ENCODE measurements at regions not wholly inside any gene's neighbourhood (a gene's known extent, or its start where the extent isn't known, plus 50 kb on each side); places are given as distances from the start of the nearest gene placed in this dataset.
"Not testable (repeated sequence)": the region's sequence is repeated elsewhere in the genome, so short reads cannot be mapped to it uniquely, and the experiment has no call there.

DNA sequence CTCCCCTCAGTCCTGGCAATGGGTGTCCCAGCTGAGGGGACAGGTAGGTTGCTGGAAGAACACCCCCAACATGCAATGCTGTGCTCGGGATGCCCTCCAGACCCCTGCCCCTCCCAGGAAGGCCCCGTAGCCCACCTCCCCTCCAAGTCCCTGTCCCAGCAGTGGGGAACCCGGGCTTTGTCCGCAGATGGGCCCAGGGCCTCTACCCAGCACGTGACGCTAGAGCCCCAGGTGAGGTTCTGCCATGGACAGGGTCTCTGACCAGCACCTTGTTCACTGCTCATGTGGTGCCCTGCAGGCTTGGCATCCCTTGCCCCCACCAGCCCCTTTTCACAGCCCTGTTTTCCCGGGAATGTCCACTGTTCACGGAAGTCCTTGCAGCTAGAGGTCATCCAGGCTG, 220.0 kb upstream of the SGCG start:
- DNase-seq = no peak

DNA sequence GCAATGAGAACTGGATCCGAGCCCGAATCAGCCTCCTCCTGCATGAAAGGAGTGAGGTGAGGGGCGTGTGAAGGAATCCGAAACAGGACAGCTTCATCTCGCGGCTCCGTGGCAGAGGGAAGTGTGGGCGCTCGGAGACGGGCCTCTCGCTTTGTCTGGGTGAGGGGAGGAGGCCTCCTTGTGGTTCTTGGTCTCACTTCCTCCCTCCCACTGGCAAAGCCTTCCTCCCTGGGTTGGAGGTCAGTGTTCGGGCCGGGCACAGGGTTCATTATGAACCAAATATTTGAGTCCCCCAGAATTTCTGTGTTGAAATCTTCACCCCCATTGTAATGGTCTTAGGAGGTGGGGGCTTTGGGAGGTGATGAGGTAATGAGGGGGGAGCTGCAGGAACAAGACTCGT, 219.4 kb upstream of the SGCG start:
- not testable (repeated sequence) for DNase-seq

DNA sequence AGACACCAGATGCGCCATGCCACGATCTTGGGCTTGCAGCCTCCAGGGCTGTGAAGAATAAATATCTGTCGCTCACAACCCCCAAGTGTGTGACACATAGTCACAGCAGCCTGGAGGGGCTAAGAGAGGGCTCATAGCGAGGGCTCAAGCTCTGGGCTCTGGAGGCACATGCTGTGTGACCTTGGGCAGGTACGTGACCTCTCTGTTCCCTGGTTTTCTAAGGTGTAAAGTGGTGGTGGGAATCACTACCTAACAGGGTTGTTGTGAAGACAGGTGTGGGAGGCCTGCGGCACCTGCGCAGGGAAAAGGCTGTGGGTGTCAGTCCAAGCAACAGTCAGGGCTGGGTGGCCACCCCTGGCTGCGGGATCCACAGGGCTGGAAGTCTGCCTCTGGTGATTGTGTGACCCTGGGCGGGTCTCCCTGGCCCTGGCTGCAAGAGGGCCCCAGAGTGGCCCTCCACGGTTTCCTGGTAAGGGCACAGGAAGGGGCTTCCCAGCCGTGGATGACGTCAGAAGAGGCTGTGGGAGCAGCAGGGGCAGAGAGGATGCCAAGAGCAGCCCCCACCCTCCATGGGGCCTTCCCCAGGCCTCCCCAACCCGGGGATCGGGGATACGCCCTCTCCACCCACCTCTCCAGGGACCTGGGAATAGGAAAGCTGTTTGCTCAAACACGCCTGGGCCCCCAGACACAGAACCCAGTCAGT, 218.8 kb upstream of the SGCG start:
- DNase-seq = no peak

DNA sequence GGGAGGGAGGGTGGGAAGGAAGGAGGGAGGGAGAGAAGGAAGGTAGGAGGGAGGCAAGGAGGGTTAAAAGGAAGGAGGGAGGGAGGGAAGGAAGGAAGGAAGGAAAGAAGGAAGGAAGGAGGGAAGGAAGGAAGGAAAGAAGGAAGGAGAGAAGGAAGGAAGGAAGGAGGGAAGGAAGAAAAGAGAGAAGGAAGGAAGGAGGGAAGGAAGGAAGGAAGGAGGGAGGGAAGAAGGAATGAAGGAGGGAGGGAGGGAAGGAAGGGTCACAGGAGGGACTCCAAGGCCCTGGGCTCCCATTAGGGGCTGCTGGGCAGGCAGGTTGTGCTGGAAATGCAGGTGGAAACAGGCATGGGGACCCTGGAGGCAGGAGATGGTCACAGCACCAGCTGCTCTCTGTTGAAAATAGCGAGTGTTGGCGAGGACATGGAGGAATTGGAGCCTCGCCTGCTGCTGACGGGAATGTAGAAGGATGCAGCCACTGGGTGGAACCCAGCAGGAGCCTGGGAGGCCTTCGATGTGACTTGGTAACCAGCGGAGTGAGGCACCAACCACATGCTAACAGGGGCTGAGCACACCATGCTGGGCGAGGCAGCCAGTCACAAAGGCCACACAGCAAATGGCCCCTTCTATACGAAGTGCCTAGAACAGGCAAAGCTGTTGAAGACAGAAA, 217.3 kb upstream of the SGCG start:
- not testable (repeated sequence) for DNase-seq

DNA sequence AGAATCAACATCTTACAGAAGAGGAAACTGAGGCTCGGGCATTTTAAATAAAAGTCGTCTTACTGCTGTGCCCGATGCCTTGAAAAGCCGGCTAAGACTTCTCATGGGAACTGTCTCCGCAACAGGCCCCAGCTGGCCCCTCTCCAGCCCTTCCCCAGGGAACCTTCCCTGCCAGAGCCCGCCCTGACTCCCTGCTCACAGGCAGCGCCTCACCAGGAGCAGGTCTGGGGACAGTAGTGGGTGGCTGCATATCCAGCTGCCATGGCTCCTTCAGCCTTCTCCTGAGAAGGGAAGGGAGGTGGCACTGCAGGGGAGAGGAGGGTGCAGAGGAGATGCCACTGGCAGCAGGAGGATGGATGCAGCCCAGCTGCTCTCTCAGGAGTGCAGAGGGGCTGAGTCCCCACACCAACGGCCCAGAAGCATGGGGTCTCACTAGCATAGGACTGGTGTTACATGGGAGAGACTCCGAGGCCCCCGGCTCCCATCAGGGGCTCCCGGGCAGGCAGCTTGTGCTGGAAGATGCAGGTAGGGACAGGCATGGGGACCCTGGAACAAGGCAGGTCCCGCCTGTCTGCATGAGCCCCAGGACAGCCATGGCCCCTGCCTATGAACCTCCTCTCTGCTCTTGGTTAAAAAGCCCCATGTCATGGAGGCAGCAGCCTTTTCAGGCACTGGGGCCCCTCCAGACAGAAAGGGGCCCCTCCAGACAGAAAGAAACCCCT, 216.4 kb upstream of the SGCG start:
- DNase-seq = no peak

DNA sequence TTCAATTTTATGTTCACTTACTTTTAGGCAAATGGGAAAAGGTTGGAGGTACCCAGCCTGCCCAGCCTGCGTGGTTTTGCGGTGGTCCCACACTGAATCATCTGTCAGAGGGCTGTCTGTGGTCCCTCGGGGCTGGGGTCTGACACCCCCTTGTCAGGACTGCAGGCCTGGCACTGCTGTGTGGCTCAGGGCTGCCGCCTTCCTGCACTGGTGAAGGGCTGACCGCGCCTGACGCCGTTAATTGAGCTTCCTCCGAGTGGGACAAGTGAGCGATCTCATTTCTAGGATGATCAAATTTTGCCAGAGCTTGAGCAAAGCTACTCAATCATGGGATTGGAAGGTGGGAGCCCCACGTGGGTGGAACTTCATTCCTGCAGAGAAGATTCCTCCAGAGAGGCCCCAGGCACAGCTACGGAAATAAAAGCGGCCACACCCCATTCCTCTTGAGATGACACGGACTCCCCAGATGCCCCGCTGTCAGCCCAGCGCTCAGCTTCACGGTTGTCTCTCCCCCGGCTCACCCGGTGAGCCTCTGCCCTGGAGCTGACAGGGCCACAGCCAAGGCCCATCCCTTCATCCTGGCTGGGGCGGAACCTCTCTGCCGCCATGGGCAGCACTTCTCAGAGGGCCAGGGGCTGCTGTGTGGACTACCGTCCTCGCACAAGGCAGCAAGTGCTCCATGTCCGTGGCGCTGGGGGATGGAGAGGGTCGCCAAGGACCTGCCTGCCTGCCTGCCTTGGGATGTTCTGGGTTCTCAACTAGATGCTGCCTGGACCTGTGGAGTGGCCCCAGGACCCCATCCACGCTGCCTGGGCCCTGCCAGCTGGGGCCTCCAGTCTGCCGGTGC, 215.5 kb upstream of the SGCG start:
- DNase-seq = not testable (repeated sequence)

DNA sequence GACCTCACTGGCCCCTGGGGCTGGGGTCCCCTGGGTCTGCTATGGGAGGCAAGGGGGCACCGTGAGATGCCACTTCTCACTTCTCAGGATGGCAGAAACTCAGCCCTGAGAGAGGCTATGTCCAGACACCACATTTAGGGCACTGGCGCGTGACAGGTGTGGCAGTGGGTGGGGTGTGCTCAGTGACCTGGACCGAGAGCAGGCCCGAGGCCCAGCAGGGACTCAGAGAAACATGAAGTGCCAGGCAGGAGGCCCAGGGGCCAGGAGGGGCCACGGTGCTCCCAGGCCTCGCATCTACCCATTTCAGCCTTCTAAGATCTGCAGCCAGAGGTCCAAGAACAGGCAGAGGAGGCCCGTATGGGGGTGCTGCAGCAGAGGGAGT, 214.9 kb upstream of the SGCG start:
- DNase-seq = not testable (repeated sequence)

DNA sequence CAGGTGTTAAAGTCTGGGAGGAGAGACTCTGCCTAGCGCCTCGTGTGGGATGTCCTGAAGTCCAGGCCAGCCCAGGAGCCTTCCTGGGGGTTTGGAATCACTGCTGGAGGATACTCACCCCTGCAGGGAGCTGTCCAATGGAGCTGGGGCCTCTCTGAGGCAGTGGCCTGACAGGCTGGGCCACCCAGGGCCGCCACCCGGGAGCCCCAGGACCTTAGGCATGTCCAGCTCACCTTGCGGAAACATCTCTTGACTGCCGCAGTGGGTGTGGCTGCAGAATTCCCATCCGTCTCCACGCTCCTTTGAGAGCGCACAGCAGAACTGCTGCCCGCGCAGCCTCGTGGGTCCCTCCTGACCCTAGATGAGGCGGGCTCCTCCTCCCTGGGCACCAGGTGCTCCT, 214.0 kb upstream of the SGCG start:
- not testable (repeated sequence) for DNase-seq

DNA sequence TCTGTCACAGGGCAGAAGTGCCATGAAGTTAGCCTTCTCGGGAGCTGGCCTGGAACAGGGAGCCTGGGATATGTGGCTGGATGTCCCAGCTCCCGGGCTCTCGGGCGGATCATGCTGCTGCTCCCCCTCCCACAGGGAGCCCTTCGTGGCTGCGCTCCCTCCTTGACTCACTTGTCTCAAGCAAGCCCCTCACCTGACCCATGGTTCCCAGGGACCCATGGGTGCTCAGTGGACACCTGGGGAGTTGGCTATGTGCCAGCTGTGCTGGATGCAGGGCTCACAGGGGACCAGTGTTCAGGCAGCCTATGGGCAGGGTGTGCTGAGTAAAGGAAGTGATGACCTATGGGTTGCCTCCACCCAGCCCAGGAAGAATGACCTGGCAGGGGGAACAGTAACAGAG, 213.1 kb upstream of the SGCG start:
- no peak for DNase-seq

DNA sequence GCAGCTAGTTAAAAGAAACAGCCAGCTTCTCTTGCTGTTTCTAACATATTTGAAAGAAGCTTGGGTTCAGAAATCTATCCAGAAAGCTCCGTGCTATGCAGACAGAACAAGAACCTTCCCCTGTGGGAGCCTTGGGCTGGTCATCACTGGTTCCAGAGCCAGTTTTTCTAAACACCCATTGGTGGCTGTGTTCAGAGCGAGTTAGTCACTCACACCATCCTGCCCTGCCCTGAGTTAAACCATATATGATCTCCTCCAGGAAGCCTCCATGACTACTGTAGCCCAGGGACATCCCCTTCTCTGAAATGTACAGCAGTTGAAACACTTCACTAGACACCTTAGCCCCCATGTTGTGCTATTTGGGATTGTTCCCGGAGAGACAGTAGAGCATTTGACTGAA, 200.8 kb upstream of the SGCG start:
- no peak for DNase-seq

DNA sequence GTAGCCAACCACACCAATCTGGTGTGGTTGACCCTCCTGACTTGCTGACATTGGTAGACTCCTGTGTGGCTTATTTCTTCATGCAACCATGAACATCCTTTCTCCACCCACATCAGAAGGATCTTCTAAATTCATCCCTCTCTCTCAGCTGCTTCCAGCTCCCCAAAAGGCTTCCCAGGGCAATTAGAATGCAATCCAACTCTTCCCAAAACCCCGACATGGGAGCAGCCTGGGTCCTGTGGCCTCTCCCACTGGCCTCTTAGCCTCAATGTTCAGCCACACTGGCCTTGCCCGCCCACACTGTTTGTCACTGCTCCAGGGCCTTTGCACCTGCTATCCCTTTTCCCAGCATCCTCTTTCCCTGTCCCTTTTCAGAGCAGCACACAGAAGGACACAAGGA, 199.8 kb upstream of the SGCG start:
- DNase-seq = no peak

DNA sequence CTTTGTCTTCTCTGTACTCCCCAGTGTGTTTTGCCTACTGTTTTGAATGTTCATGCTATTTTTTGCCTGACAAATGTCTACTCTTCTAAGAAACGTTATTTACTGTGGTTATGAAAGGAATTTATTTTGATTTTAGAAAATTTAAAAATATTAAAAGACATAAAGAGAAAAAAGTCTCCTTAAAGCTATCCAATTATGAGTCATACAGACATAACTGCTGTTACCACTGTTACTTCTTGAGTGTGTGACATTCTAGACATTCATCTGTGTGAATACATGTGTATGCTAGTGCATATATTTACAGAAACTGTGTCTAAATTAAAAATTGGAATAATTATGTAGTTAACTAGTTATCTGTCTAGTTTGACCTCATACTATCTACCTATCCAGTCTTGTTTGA, 187.6 kb upstream of the SGCG start:
- no peak for DNase-seq

DNA sequence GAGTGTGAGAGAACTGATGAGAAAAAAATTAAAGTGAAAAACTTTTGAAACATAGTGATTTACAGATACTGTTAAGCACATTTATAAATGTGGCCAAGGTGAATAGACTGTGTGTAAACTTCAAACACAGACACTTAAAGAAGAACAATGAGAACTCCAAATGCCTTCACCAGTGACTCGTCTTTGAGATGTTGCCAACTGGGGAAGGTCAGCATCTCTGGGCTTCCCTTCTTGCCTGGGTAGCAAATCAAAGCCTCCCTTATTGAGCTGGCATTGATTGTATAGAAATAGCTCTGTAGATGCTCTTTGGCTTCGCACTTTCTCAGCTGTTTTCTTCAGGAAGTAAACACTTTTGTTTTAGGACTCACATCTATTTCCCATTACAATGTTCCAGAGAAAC, 177.3 kb upstream of the SGCG start:
- no peak for DNase-seq

DNA sequence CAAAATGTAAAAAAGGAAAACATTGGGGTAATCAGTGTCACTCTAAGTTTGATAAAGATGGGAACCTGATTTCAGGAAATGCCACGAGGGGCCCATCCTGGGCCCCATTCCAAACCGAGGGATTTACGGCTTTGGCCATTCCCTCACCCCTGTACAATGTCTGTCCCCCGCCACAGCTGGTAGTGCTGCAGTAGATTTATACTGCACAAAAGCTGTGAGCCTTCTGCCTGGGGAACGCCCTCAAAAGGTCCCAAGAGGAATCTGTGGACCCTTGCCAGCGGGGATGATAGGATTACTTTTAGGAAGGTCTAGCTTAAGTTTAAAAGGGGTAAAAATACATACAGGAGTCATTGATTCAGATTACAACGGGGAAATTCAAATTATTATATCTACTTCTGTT, 173.4 kb upstream of the SGCG start:
- DNase-seq = no peak

DNA sequence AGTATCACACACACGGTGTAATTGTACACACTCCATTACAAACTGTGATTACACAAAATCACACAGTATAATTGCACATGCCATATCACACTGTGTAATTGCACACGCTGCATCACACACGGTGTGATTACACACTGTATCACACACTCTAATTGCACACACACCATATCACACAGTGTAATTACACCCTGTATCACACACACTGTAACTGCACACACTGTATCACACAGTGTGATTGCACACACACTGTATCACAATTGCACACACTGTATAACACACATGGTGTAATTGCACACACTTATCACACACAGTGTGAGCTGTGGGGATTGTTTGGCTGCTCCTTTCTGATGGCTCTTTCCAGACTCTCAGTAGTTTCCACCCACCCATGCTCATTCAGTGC, 162.6 kb upstream of the SGCG start:
- no peak for DNase-seq

DNA sequence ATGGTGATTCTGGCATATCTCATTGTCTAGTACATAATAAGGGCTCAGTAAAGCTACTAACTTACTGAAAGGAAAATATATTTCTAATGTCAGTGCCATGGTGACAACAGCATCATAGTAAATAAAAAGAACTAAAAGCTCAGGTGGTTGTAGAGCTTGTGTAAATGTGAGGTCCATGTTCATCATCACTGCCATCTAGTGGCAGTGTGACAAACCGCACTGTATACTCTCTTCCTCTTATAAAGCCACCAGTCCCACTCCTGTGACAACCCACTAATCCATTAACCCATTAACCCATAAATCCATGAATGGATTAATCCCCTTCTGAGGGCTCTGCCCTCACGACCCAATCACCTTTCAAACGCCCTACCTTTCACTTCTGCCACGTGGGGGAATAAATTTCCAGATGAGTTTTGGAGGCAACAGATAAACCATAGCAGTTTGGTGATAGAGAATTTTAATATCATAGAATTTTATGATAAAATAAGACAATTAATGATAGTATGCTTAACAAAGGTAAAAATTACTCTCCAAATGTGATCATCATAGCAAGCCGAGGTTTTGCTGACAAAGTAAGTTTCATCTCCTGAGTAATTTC, 160.4 kb upstream of the SGCG start:
- DNase-seq = no peak

DNA sequence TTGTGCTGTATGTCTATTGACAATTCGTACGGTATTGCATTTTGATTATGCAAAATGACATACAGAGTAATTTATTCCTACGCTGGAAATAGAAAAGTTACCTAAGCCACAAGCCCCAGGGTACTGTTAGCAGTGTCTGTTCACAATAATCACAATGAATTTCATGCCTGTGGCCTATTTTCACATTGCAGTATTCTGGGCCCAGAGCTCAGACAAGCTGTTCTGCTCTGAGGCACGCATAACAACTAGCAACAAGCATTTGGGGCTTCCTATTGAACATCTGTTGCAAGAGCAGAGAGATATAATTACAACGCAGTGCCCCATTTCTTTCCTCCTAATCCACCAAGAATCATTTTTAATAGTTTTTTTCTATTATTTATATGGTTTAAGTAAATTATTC, 158.9 kb upstream of the SGCG start:
- DNase-seq = no peak

DNA sequence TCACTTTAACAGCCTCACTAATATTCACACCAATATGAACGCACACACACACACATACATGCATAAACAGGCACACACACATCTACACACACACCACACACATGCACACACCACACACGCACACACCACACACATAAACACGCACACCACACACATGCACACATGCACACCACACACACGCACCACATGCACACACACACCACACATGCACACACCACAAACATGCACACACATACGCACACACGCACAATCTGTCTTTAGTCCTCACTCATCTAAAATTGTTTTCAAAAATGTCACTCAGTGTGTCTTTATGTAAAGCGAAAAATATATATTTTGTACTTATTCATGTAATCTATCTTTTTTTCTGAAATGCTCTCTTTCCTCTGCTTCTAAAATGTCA, 158.1 kb upstream of the SGCG start:
- DNase-seq = no peak

DNA sequence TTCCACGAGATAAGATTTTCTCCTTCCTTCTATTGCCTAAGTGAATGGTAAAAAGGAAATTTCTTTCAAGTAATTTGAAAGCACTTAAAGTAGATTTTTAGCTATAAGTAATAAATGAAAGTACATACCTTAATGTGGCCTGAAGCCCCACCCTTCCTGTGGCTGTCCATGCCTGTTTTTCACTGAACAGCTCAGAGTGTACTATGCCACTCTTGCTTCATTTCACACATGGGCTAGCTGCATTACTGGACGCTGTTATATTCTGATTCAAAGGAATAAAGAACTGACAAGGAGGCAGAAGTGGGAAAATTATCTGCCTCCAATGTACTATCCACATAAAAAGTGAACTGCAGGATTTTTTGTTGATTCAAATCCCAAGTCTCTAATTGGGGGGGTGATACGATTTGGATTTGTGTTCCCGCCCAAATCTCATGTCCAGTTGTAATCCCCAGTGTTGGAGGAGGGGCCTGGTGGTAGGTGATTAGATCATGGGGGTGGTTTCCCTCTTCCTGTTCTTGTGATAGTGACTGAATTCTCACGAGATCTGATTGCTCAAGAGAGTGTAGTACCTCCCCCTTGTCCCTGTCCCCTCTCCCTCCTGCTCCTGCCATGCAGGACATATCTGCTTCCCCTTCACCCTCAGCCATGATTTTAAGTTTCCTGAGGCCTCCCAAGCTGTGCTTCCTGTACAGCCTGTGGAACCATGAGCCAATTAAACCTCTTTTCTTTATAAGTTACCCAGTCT, 154.7 kb upstream of the SGCG start:
- DNase-seq = no peak

DNA sequence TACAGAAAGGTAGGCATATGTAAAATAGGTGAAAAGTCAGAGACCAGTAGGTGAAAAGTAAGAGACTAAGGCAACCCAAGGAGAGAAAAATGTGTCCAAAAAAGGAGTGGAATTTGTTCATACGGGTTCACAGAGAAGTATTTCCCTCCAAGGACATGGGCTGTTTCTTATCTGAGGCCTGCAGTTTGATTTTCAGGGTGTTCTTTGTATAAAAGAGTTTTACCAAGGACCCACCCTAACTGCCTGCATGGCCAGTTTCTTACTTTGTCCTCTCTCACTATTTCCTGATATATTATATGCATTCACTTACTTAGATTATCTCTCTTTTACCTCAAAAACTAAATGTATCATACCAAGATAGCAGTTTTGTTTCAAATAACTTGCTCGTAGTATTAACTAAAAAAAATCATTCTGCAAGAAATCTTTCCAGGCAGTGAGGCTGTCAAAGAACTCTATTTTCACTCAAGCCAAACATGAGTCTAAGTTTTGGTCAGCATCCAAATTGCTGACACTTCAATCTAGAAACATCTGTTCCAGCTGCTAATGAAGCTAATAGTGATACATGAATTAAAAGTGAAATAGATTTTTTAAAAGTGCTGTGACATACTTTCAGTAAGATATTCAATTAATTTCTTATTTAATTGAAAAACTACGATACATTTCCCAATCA, 141.4 kb upstream of the SGCG start:
- DNase-seq = no peak

DNA sequence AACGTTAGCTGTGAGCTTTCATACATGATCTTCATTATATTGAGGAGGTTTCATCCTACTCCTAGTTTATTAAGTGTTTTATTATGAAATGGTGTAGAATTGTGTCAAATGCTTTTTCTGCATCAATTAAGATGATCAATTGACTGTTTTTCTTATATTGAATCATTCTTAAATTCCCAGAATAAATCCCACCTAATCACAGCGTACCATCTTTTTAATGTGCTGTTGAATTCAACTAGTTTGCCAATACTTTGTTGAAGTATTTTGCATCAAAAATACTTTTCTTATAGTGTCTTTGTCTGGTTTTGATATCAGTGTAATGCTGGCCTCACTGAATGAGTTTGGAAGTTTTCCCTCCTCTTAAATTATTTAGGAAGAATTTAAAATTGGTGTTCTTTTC, 138.6 kb upstream of the SGCG start:
- DNase-seq = no peak

DNA sequence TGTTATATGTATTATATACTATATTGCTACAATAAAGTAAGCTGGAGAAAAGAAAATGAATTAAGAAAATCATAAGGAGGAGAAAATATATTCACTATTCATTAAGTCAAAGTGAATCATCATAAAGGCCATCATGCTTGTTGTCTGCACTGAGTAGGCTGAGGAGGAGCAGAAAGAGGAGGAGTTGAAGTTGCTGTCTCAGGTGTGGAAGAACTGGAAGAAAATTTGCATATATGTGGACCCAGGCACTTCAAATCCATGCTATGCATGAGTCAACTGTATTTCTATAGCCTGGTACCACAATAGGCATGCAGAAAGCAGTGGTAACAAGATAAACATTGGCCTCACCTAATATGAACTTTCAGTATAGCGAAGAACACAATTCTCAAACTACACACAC, 135.9 kb upstream of the SGCG start:
- DNase-seq = no peak
